H9 (cell line): ENCODE measurements at regions not wholly inside any gene's neighbourhood (a gene's known extent, or its start where the extent isn't known, plus 50 kb on each side); places are given as distances from the start of the nearest gene placed in this dataset.

Source experiments
- DNase-seq: peaks from one replicate; pipeline ENCODE4 v3.0.0-alpha.2; 2017
- H2AFZ ChIP-seq: one replicate; pipeline ENCODE4 v1.6.1; 2013; ENCODE audit warnings: mild to moderate bottlenecking, low read length, control low read depth, moderate library complexity
- H2AK5ac ChIP-seq: 2 replicates; pipeline ENCODE4 v1.6.1; 2013; ENCODE audit warnings: low read length, control low read depth, mixed read lengths; ENCODE audit not compliant: insufficient read length
- H2BK120ac ChIP-seq: one replicate; pipeline ENCODE4 v1.6.1; 2013; ENCODE audit warnings: low read depth, mild to moderate bottlenecking, low read length, control low read depth, inconsistent platforms; ENCODE audit not compliant: poor library complexity, severe bottlenecking
- H2BK12ac ChIP-seq: 2 replicates; pipeline ENCODE4 v1.6.1; 2013; ENCODE audit warnings: low read length, control low read depth, mixed read lengths, low read depth; ENCODE audit not compliant: insufficient read length
- H2BK15ac ChIP-seq: 2 replicates; pipeline ENCODE4 v1.6.1; 2013; ENCODE audit warnings: low read depth, low read length, control low read depth
- H2BK20ac ChIP-seq: one replicate; pipeline ENCODE4 v1.6.1; 2013; ENCODE audit warnings: low read depth, mild to moderate bottlenecking, low read length, control low read depth, inconsistent platforms; ENCODE audit not compliant: poor library complexity, severe bottlenecking
- H2BK5ac ChIP-seq: 2 replicates; pipeline ENCODE4 v1.6.1; 2013; ENCODE audit warnings: low read length, control low read depth, mixed read lengths; ENCODE audit not compliant: insufficient read length
- H3K14ac ChIP-seq: 2 replicates; pipeline ENCODE4 v1.6.1; 2013; ENCODE audit warnings: low read length, control low read depth; ENCODE audit not compliant: insufficient read depth
- H3K18ac ChIP-seq: 2 replicates; pipeline ENCODE4 v1.6.1; 2013; ENCODE audit warnings: low read depth, mild to moderate bottlenecking, mixed read lengths, low read length, control low read depth; ENCODE audit not compliant: insufficient read length
- H3K23ac ChIP-seq: 2 replicates; pipeline ENCODE4 v1.6.1; 2013; ENCODE audit warnings: low read length, control low read depth, mixed read lengths, low read depth; ENCODE audit not compliant: insufficient read length
- H3K23me2 ChIP-seq: 2 replicates; pipeline ENCODE4 v1.6.1; 2013; ENCODE audit warnings: low read depth, mild to moderate bottlenecking, mixed read lengths, low read length, control low read depth; ENCODE audit not compliant: insufficient read length, poor library complexity, severe bottlenecking
- H3K27ac ChIP-seq: 2 replicates; pipeline ENCODE4 v1.5.1; 2013; ENCODE audit warnings: low read length, control low read depth, mixed read lengths, low read depth; ENCODE audit not compliant: insufficient read length
- H3K27me3 ChIP-seq: 2 replicates; pipeline ENCODE4 v1.6.1; 2013; ENCODE audit warnings: low read length, control low read depth, inconsistent platforms; ENCODE audit not compliant: insufficient read depth
- H3K4ac ChIP-seq: 2 replicates; pipeline ENCODE4 v1.6.1; 2013; ENCODE audit warnings: low read depth, mild to moderate bottlenecking, control low read depth, inconsistent platforms, low read length, moderate library complexity
- H3K4me1 ChIP-seq: 2 replicates; pipeline ENCODE4 v1.6.1; 2013; ENCODE audit warnings: low read length, control low read depth, inconsistent platforms; ENCODE audit not compliant: insufficient read depth
- H3K4me2 ChIP-seq: 2 replicates; pipeline ENCODE4 v1.6.1; 2013; ENCODE audit warnings: low read length, control low read depth, mixed read lengths; ENCODE audit not compliant: insufficient read length, insufficient read depth
- H3K56ac ChIP-seq: 2 replicates; pipeline ENCODE4 v1.6.1; 2013; ENCODE audit warnings: low read depth, mild to moderate bottlenecking, mixed read lengths, low read length, control low read depth; ENCODE audit not compliant: insufficient read length
- H3K79me1 ChIP-seq: 2 replicates; pipeline ENCODE4 v1.6.1; 2013; ENCODE audit warnings: low read depth, mild to moderate bottlenecking, moderate library complexity, low read length, control low read depth, inconsistent platforms; ENCODE audit not compliant: insufficient read depth, poor library complexity, severe bottlenecking
- H3K79me2 ChIP-seq: 2 replicates; pipeline ENCODE4 v1.6.1; 2013; ENCODE audit warnings: low read length, control low read depth, inconsistent platforms; ENCODE audit not compliant: insufficient read depth
- H3K9ac ChIP-seq: 2 replicates; pipeline ENCODE4 v1.6.1; 2013; ENCODE audit warnings: low read length, control low read depth, mixed read lengths; ENCODE audit not compliant: insufficient read length; ENCODE audit errors: extremely low read depth
- H3K9me3 ChIP-seq: one replicate; pipeline ENCODE4 v1.6.1; 2013; ENCODE audit warnings: low read depth, low read length, inconsistent platforms; ENCODE audit not compliant: control insufficient read depth
- H3T11ph ChIP-seq: one replicate; pipeline ENCODE4 v1.6.1; 2013; ENCODE audit warnings: mild to moderate bottlenecking, low read length, control low read depth, inconsistent platforms
- H4K20me1 ChIP-seq: one replicate; pipeline ENCODE4 v1.6.1; 2013; ENCODE audit not compliant: control insufficient read depth, insufficient read length, insufficient read depth
- H4K5ac ChIP-seq: 2 replicates; pipeline ENCODE4 v1.6.1; 2013; ENCODE audit warnings: low read depth, mild to moderate bottlenecking, mixed read lengths, low read length, control low read depth; ENCODE audit not compliant: insufficient read length
- H4K8ac ChIP-seq: replicated peaks from 2 replicates; pipeline ENCODE4 v1.6.1; 2013; ENCODE audit warnings: low read length, control low read depth, mixed read lengths, low read depth; ENCODE audit not compliant: insufficient read length
- H4K91ac ChIP-seq: 2 replicates; pipeline ENCODE4 v1.6.1; 2013; ENCODE audit warnings: low read depth, mild to moderate bottlenecking, moderate library complexity, mixed read lengths, low read length, control low read depth; ENCODE audit not compliant: insufficient read length
- H3K27ac Mint-ChIP-seq, 3 experiments: 2 replicates in 2 of 3; 3 replicates in 1 of 3; pipeline ENCODE4 v1.8.0; 2020 to 2021; ENCODE audit warnings: mixed read lengths in 3 of 3, mild to moderate bottlenecking in 1 of 3, moderate library complexity in 1 of 3
- H3K27me3 Mint-ChIP-seq: 2 replicates; pipeline ENCODE4 v1.8.0; 2021; ENCODE audit warnings: low read depth, mild to moderate bottlenecking, moderate library complexity, mixed read lengths
- H3K36me3 Mint-ChIP-seq, 3 experiments: 2 replicates in 2 of 3; 3 replicates in 1 of 3; pipeline ENCODE4 v1.8.0; 2020 to 2021; ENCODE audit warnings: low read depth in 3 of 3, mixed read lengths in 3 of 3; ENCODE audit not compliant: insufficient read depth in 1 of 3
- H3K4me1 Mint-ChIP-seq, 2 experiments: 2 replicates each; pipeline ENCODE4 v1.8.0; 2020; ENCODE audit warnings: mixed read lengths in 2 of 2
- H3K4me3 Mint-ChIP-seq, 2 experiments: 2 replicates in 1 of 2; 3 replicates in 1 of 2; pipeline ENCODE4 v1.8.0; 2020 to 2021; ENCODE audit warnings: mild to moderate bottlenecking in 2 of 2, mixed read lengths in 2 of 2, moderate library complexity in 1 of 2
- H3K9me3 Mint-ChIP-seq, 2 experiments: 2 replicates in 1 of 2; 3 replicates in 1 of 2; pipeline ENCODE4 v1.8.0; 2020; ENCODE audit warnings: mild to moderate bottlenecking in 2 of 2, mixed read lengths in 2 of 2, moderate library complexity in 1 of 2
- TF ChIP-seq, protein P1 (sequence below): fragments of 200-600 bp; sonication (generic); conservative IDR thresholded peaks from 3 replicates; pipeline ENCODE4 v1.8.0; 2021; ENCODE audit warnings: antibody characterized with exemption, mild to moderate bottlenecking

DNA sequence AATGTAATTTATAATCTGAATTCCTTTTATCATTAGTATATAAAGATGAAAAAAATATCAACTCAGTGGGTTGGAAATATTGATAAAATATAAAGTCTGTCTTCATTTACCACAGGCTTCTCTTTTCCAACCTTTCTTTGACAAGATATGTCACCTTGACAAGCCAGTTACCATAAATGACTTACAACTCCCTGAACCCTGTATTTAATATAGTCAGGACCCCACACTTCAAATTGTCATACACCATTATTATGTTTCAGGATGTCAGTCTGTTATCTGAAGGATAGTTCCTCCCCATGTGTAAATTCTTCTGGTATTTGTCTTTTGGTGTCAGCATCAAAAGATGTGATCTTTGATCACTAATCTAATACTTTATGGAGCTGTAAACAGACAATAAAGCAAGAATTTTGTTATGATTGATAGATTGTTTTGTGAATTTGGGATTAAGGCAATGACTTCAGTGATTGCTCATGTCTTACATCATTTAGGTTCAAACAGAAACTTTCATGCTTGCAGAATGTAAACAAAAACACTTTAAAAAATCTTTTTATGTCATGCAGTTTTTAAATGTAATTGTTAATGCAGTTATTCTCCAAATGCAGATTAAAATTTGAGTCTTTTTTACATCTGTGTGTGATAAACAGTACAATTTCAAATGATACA lies 503.5 kb upstream of the BCHE start:
- H2BK120ac ChIP-seq, result no peak overlapping the region
- no peak overlapping the region for H4K8ac ChIP-seq
- H4K5ac ChIP-seq, result no peak overlapping the region
- H3K4me1 Mint-ChIP-seq, result no peaks in the 10 kb centered on the region
- H3K4me3 Mint-ChIP-seq, result no peak overlapping the region
- H3K18ac ChIP-seq, result no peak overlapping the region
- H3K23me2 ChIP-seq, result no peaks in the 10 kb centered on the region
- H4K20me1 ChIP-seq, result no peaks in the 10 kb centered on the region
- no peak overlapping the region for H2BK20ac ChIP-seq
- no peak overlapping the region for H3K27ac Mint-ChIP-seq
- no peak overlapping the region for H2BK15ac ChIP-seq
- no peak overlapping the region for H3K9ac ChIP-seq
- no peak for DNase-seq
- H3K4ac ChIP-seq, result no peak overlapping the region
- H2BK12ac ChIP-seq, result no peak overlapping the region
- no peak overlapping the region for H2AFZ ChIP-seq
- H3K23ac ChIP-seq, result no peak overlapping the region
- no peaks in the 10 kb centered on the region for H3K79me1 ChIP-seq
- no peaks in the 10 kb centered on the region for H3K4me1 ChIP-seq
- no peak overlapping the region for H4K91ac ChIP-seq
- no peak overlapping the region for H3K4me2 ChIP-seq
- H3K27me3 Mint-ChIP-seq, result no peaks in the 10 kb centered on the region
- no peaks in the 10 kb centered on the region for H3K9me3 ChIP-seq
- no peak overlapping the region for H2AK5ac ChIP-seq
- H3T11ph ChIP-seq, result no peak overlapping the region
- H3K36me3 Mint-ChIP-seq, result no peaks in the 10 kb centered on the region
- H3K27me3 ChIP-seq, result no peaks in the 10 kb centered on the region
- H3K79me2 ChIP-seq, result no peaks in the 10 kb centered on the region
- no peak overlapping the region for H3K56ac ChIP-seq
- TF ChIP-seq, protein P1, sequence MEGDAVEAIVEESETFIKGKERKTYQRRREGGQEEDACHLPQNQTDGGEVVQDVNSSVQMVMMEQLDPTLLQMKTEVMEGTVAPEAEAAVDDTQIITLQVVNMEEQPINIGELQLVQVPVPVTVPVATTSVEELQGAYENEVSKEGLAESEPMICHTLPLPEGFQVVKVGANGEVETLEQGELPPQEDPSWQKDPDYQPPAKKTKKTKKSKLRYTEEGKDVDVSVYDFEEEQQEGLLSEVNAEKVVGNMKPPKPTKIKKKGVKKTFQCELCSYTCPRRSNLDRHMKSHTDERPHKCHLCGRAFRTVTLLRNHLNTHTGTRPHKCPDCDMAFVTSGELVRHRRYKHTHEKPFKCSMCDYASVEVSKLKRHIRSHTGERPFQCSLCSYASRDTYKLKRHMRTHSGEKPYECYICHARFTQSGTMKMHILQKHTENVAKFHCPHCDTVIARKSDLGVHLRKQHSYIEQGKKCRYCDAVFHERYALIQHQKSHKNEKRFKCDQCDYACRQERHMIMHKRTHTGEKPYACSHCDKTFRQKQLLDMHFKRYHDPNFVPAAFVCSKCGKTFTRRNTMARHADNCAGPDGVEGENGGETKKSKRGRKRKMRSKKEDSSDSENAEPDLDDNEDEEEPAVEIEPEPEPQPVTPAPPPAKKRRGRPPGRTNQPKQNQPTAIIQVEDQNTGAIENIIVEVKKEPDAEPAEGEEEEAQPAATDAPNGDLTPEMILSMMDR, result no peak
- no peak overlapping the region for H3K14ac ChIP-seq
- no peak overlapping the region for H3K27ac ChIP-seq
- no peaks in the 10 kb centered on the region; a peak in 2 of 5 replicates for H3K9me3 Mint-ChIP-seq
- no peak overlapping the region for H2BK5ac ChIP-seq
